ENCODE measurements at regions not wholly inside any gene's neighbourhood (a gene's known extent, or its start where the extent isn't known, plus 50 kb on each side); places are given as distances from the start of the nearest gene placed in this dataset.

DNA sequence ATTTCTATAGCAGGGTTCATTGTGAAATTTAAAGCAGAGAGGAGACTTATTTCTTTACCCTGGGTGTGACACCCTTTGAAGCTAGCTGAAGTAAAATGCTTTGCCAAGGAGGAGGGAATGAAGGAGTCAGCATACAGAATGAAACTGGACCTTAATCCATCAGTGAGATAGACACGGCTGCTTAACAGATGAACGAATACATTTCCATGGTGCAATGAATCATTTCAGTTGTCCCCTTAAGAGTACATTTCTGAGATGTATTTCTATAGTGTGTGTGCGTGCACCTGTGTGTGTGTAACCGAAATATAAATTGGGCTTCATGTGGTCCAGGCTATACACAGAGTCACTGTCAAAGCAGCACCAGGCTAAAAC lies 73.8 kb upstream of the CD93 start:
- Mint-ChIP-seq H3K4me3 (peak overlapping the region; percentile 25), H3K36me3 (ENCODE audit: low read depth) (no peaks in the 10 kb centered on the region), H3K9me3 (no peaks in the 10 kb centered on the region), H3K27ac (no peak overlapping the region), H3K27me3 (ENCODE audit: insufficient read depth) (no peaks in the 10 kb centered on the region), H3K4me1 (ENCODE audit: low read depth) (peaks cover 35% of the 10 kb centered on the region)
- DNase-seq (ENCODE audit: low spot score), result no peak
- intact Hi-C loops (cut with micrococcal nuclease), result no loop called here

DNA sequence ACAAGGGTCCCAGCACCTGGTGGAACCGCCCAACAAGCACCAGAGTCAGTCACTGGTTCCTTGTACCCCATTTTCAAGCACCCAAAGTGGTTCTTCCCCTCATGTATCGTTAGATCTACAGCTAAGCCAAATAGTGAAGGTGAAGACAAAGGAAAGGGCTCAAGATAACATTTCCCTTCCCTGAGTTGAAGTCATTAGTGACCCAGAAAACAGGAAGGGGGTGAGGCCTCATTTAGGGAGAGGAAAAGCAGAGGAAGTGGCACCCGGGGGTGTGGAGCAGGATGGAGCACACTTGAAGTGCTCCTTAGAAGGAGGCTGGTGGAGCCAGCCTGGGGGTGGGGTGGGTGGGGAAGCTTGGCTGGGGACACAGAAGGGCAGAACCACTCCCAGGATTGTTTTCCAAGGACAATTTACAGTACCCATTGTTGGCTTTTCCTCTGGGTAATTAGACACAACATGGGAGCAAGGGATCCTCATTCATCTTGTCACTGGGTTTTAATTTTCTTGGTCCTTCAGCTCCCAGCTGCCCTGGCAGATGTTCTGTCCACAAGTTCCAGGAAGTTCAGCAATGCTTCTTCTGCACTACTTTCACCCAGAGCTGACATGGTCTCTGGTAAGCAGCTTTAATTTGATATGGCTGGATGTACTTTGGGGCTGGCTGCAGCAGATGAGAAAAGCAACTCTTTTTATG lies 73.3 kb upstream of the CD93 start:
- Mint-ChIP-seq H3K4me3 (peak overlapping the region; percentile 25), H3K27ac (peak overlapping the region; percentile 73), H3K4me1 (ENCODE audit: low read depth) (peaks cover 40% of the 10 kb centered on the region), H3K27me3 (ENCODE audit: insufficient read depth) (peaks cover 2% of the 10 kb centered on the region), H3K36me3 (ENCODE audit: low read depth) (no peaks in the 10 kb centered on the region), H3K9me3 (no peaks in the 10 kb centered on the region)
- intact Hi-C loops (cut with micrococcal nuclease), result no loop called here
- DNase-seq (ENCODE audit: low spot score), result no peak

DNA sequence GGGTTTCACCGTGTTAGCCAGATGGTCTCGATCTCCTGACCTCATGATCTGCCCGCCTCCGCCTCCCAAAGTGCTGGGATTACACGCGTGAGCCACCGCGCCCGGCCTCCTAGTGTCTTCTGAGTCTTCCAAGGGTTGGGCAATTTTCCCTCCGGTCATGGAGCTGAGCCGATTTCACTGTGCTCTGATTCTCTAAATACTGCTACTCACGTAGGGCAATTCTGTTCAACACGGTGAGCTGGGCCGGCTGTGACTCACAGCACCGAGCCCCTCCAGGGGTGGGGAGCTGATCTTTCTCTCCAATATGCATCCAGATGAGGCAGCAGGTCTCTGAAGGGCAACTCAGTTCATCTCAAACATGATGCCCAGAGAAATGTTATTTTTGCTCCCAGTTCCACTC lies 71.6 kb upstream of the CD93 start:
- H3K36me3 Mint-ChIP-seq (ENCODE audit: low read depth), result no peaks in the 10 kb centered on the region
- H3K27me3 Mint-ChIP-seq (ENCODE audit: insufficient read depth), result peaks cover 2% of the 10 kb centered on the region
- intact Hi-C loops (cut with micrococcal nuclease), result no loop called here
- DNase-seq (ENCODE audit: low spot score), result no peak
- peaks cover 41% of the 10 kb centered on the region for H3K4me1 Mint-ChIP-seq (ENCODE audit: low read depth)
- H3K9me3 Mint-ChIP-seq, result no peaks in the 10 kb centered on the region
- no peak overlapping the region for H3K27ac Mint-ChIP-seq
- no peak overlapping the region for H3K4me3 Mint-ChIP-seq

DNA sequence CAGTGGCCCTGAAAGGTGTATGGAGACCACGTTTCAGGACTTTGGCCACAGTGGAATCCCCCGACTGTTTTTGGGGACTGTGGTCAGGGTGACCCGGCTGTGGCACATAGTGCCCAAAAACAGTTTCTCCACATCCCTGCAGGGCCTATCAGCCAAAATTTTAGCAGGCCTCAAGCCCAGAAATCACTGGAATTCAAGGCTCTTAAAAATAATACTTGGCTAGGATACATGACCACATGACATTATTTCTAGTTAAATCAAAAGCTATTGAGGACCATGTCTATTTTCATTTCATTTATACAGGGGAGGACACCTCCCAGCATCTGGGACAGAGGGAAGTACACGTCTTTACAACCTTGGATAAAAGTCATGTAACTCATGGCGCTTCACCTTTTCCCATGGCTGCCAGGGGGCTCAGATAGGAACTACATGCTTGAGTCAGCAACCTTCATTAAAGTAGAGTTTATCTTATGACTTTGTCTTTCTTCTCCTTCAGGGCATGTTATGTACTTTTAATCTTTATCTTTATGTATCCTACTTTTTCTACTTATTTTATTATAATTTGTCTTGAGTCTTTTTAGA lies 70.8 kb upstream of the CD93 start:
- Mint-ChIP-seq H3K27me3 (ENCODE audit: insufficient read depth) (peaks cover 2% of the 10 kb centered on the region), H3K36me3 (ENCODE audit: low read depth) (no peaks in the 10 kb centered on the region), H3K27ac (no peak overlapping the region), H3K4me3 (no peak overlapping the region), H3K4me1 (ENCODE audit: low read depth) (peaks cover 49% of the 10 kb centered on the region), H3K9me3 (no peaks in the 10 kb centered on the region)
- intact Hi-C loops (cut with micrococcal nuclease), result no loop called here
- no peak for DNase-seq (ENCODE audit: low spot score)

DNA sequence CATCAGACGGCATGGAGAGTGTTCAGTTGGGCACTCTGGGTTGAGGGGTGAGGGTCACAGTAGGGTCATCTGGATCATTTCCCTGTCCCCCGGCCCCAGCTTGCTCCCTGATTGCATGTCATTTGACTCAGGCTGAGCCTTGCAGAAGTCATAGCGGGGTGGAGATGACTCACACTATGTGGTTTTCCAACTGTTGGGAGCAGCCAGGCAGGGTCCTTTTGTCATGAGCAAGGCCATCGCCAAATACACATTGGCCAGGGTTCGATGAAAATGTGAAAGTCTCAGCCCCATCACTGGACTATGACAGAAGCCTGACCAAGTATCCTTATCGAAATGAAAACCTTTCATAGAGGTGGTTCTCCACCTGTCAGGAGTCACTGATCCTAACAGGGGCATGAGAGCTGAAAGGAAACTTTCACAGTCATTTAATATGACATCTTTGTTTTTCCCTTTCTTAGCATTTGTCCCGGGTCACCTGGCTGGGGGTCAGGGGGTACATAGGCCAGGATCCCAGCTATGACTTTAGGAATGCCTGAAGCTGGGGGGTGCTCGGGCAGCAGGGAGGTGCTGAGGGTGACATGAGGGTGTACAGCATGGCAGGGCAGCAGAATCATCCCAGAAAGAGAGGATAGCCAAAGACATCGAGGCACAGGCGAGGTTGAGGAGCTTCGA lies 70.2 kb upstream of the CD93 start:
- Mint-ChIP-seq H3K36me3 (ENCODE audit: low read depth) (no peaks in the 10 kb centered on the region), H3K9me3 (no peaks in the 10 kb centered on the region), H3K27ac (no peak overlapping the region), H3K4me1 (ENCODE audit: low read depth) (peaks cover 55% of the 10 kb centered on the region), H3K4me3 (no peak overlapping the region), H3K27me3 (ENCODE audit: insufficient read depth) (peaks cover 2% of the 10 kb centered on the region)
- intact Hi-C loops (cut with micrococcal nuclease), result no loop called here
- DNase-seq (ENCODE audit: low spot score), result no peak

DNA sequence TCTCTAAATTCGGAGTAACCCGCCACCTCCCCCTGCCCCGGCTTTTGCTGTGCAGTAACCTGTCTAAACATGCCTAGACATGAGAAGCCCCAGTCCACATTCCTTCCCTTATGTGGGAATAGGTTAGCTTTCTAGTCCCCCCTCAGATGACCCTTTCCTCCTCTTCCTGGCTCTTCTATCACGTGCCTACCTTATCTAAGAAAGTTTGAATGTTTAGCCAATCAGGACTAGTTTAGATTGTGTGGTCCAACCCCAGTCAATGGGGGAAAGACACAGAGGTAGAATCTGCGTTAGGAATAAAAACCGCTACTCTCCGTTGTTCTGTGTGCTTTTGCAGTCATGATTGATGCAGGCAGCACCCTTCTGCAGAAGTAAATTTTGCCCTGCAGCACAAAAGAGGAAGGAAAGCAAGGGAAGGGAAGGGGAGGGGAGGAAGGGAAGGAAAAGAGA lies 69.0 kb upstream of the CD93 start:
- Mint-ChIP-seq H3K4me3 (no peak overlapping the region), H3K9me3 (no peaks in the 10 kb centered on the region), H3K36me3 (ENCODE audit: low read depth) (no peaks in the 10 kb centered on the region), H3K27ac (no peak overlapping the region), H3K27me3 (ENCODE audit: insufficient read depth) (peaks cover 2% of the 10 kb centered on the region), H3K4me1 (ENCODE audit: low read depth) (peaks cover 54% of the 10 kb centered on the region)
- intact Hi-C loops (cut with micrococcal nuclease), result no loop called here
- no peak for DNase-seq (ENCODE audit: low spot score)

DNA sequence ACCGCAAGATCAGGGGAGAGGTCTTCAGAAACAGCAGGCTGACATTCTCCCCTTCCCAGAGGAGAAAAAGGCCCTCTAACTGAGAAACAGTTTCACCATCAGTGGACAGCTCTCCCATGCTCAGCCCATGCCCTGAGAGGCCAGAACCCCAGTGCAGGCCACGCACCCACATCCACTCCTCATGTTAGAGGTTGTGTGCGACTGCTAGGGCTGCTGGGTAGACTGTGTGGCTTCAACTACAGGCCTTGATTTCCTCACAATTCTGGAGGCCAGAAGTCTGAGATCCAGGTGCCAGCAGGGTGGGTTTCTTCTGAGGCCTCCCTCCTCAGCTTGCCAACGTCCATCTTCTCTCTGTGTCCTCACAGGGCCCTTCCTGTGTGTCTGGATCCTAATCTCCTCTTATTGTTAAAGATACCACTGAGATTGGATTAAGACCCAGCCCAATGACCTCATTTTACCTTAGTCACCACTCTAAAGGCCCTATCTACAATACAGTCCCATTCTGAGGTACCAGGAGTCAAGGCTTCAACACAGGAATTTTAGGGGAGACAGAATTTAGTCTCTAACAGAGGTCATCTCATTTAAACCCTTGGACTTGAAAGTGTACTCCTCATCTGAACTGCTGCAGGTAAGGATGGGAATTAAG lies 67.7 kb upstream of the CD93 start:
- H3K36me3 Mint-ChIP-seq (ENCODE audit: low read depth), result no peaks in the 10 kb centered on the region
- H3K4me3 Mint-ChIP-seq, result no peak overlapping the region
- H3K27me3 Mint-ChIP-seq (ENCODE audit: insufficient read depth), result peaks cover 2% of the 10 kb centered on the region
- intact Hi-C loops (cut with micrococcal nuclease), result no loop called here
- H3K27ac Mint-ChIP-seq, result no peak overlapping the region
- H3K9me3 Mint-ChIP-seq, result no peaks in the 10 kb centered on the region
- H3K4me1 Mint-ChIP-seq (ENCODE audit: low read depth), result peaks cover 54% of the 10 kb centered on the region
- DNase-seq (ENCODE audit: low spot score), result no peak

DNA sequence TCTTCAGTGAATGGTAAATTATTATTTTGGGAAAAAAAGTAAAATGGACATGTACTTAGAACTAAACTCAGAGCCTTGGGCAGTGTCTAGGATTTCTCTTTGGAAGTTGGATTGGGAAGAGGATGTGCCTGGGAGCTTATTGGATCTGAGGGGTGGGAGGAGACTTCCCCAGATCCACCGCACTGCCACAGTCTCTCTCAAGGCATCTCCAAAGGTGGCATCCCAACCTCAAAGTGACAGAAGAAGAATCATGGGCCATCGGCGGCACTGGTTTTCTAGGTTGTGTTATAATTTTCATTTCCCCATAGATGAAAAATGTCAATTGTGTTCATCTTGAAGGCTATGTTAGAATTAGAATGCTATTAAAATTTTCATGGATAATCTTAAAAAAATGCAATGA lies 66.8 kb upstream of the CD93 start:
- Mint-ChIP-seq H3K27me3 (ENCODE audit: insufficient read depth) (peaks cover 2% of the 10 kb centered on the region), H3K4me3 (no peak overlapping the region), H3K9me3 (no peaks in the 10 kb centered on the region), H3K36me3 (ENCODE audit: low read depth) (no peaks in the 10 kb centered on the region), H3K27ac (no peak overlapping the region), H3K4me1 (ENCODE audit: low read depth) (peaks cover 51% of the 10 kb centered on the region)
- DNase-seq (ENCODE audit: low spot score), result no peak
- intact Hi-C loops (cut with micrococcal nuclease), result no loop called here

DNA sequence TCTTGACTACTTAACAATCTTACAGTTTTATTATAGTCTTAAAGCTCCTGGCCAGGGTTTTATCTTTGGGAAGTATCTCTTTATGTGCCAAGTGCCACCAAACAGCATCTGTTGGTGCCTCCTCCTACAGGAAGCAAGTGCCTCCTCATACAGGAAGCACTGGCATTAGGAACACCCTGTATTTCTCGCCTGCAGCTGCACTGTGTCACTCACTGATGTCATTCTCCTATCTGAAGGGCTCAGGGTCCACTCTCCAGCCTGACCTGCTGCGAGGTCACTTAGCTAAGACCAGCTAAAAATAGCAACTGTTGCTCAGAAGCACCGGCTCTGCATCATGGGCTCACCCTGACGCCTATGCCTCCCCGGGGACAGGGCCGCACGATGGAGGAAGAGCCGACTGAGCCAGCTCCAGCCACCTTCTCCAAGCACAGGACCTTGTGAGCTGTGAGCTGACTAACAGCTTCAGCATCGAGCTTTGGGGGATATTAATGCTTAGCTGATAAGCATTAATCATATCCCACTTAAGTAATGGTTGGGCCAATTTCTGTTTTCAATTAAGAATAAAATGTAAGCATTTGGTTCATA lies 66.3 kb upstream of the CD93 start:
- Mint-ChIP-seq H3K27ac (peak overlapping the region; percentile 29), H3K4me1 (ENCODE audit: low read depth) (peaks cover 55% of the 10 kb centered on the region), H3K36me3 (ENCODE audit: low read depth) (no peaks in the 10 kb centered on the region), H3K4me3 (no peak overlapping the region), H3K27me3 (ENCODE audit: insufficient read depth) (peaks cover 2% of the 10 kb centered on the region), H3K9me3 (no peaks in the 10 kb centered on the region)
- intact Hi-C loops (cut with micrococcal nuclease), result no loop called here
- DNase-seq (ENCODE audit: low spot score), result no peak

DNA sequence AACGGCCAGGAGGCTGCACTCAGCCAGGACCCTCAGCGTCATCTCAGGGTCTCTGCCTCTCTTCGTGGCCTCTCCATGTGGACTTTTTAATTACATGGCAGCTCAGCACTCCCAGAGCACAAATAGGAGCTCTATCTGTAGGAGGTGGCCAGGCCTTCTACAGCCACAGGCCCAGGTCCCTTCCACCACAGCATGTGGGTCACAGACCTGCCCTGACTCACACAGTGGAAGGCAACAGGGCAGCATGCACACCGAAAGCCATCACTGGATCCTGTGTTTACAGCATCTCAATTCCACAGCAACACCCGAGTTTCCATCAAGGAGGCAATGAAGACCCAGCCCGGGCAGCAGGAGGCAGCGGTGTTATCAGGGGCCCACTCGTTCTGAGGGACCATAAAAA lies 65.8 kb upstream of the CD93 start:
- Mint-ChIP-seq H3K27ac (no peak overlapping the region), H3K27me3 (ENCODE audit: insufficient read depth) (peaks cover 2% of the 10 kb centered on the region), H3K9me3 (no peaks in the 10 kb centered on the region), H3K4me1 (ENCODE audit: low read depth) (peaks cover 60% of the 10 kb centered on the region), H3K36me3 (ENCODE audit: low read depth) (no peaks in the 10 kb centered on the region), H3K4me3 (no peak overlapping the region)
- intact Hi-C loops (cut with micrococcal nuclease), result no loop called here
- no peak for DNase-seq (ENCODE audit: low spot score)

DNA sequence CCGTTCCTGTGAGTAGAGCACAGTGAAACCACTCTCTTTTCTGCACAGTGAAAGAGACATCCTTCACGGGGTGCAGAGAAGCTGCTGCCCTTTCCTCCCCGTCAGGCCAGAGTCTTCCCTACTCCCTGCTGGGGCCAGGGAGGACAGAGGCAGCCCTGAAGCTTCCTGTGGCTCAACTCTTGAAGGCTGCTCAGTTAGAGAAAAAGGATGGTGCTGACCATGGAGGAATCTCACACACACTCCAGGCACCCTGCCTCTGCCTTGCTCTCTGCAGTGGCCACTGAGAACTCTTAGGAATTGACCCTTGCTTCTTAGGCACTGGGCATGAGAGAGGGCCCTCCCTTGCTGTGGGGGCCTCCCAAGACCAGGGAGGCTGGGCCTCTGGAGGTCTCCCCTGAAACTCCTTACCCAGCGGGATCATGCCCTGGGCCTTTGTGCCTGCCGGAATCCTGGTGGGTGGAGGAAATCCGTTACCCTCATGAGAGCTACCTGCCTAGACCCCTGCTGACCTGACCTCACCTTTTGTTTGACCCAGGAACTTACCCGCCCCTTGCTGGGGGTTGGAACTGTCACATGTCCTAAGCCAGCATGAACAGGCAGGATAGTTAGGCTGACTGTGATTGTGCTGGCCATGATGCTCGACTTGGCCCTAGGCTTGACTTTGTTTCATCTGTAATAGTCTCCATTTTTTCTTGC lies 65.0 kb upstream of the CD93 start:
- no peaks in the 10 kb centered on the region for H3K36me3 Mint-ChIP-seq (ENCODE audit: low read depth)
- no peak overlapping the region for H3K4me3 Mint-ChIP-seq
- no peaks in the 10 kb centered on the region for H3K9me3 Mint-ChIP-seq
- intact Hi-C loops (cut with micrococcal nuclease), result no loop called here
- H3K27me3 Mint-ChIP-seq (ENCODE audit: insufficient read depth), result peaks cover 4% of the 10 kb centered on the region
- no peak for DNase-seq (ENCODE audit: low spot score)
- no peak overlapping the region for H3K27ac Mint-ChIP-seq
- peaks cover 68% of the 10 kb centered on the region for H3K4me1 Mint-ChIP-seq (ENCODE audit: low read depth)

DNA sequence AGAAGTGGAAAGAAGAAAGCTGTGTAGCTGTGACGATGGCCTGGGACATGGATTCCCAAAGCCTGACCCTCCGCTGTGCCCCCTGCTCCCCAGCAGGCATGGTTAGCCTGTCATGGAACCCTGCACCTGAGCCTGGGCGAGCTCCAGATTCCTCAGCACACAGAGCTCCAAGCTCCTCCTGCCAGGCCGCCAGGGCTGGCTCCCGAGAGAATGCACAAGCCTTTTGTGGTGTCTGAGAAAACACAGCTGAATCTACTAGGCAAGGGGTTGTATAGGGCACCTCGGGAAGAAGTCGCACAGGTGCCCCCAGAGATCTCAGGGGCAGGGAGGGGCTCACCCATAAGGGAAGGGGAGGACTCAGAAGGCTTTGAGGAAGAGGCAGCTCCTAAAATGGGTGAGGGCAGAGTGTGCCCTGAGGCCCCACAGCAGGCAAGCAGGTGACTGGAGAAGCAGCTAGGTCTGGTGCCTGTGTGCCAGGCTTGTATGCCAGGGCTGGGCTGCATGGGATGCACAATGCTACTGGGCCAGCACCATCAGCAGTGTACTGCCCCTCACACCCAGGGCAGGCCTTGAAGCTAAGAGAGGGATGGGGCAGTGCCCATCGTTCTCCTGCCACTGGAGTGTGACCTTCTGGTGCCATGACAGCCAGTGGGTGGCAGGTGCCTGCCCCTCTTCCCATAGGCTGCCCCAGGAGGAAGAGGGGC lies 64.3 kb upstream of the CD93 start:
- no peak for DNase-seq (ENCODE audit: low spot score)
- H3K36me3 Mint-ChIP-seq (ENCODE audit: low read depth), result no peaks in the 10 kb centered on the region
- peaks cover 70% of the 10 kb centered on the region for H3K4me1 Mint-ChIP-seq (ENCODE audit: low read depth)
- intact Hi-C loops (cut with micrococcal nuclease), result no loop called here
- H3K4me3 Mint-ChIP-seq, result no peak overlapping the region
- peaks cover 5% of the 10 kb centered on the region for H3K27me3 Mint-ChIP-seq (ENCODE audit: insufficient read depth)
- H3K9me3 Mint-ChIP-seq, result no peaks in the 10 kb centered on the region
- H3K27ac Mint-ChIP-seq, result no peak overlapping the region

All from activated T-helper 1 cell treated with anti-CD3 and anti-CD28 coated beads, Interleukin-12 subunit alpha, Interleukin-12 subunit beta, Interleukin-2, Interleukin-4 antibody, amounts not matched to agents 30 ng/mL and 10 ng/mL and 1 ng/mL, durations not matched to agents 14 hours and 24 hours and 36 hours (primary cell).